HEK293 (cell line): ENCODE measurements at regions not wholly inside any gene's neighbourhood (a gene's known extent, or its start where the extent isn't known, plus 50 kb on each side); places are given as distances from the start of the nearest gene placed in this dataset.

Source experiments
- CTCF ChIA-PET: fragments of 350-600 bp; formaldehyde crosslinking; extraction: SDS; loops from one replicate; lab custom pipeline; 2021; ENCODE audit warnings: antibody characterized with exemption; lab: Yijun Ruan, JAX
- POLR2A ChIA-PET: fragments of 300-600 bp; formaldehyde crosslinking; extraction: SDS; loops from one replicate; lab custom pipeline; 2020; ENCODE audit warnings: antibody characterized with exemption, inconsistent platforms; lab: Yijun Ruan, JAX
- H3K27ac ChIP-seq: fragments of 200-500 bp; sonication (Bioruptor generic); 2 replicates; pipeline ENCODE4 v1.5.1; 2014; ENCODE audit warnings: low read depth, low read length, control low read depth, inconsistent platforms; ENCODE audit errors: extremely low read depth
- H3K36me3 ChIP-seq, 2 experiments: fragments of 200-500 bp in 1 of 2; sonication (Bioruptor generic) in 1 of 2; 1 replicate in 1 of 2; 2 replicates in 1 of 2; pipeline ENCODE4 v1.5.1; 2014 to 2017; ENCODE audit warnings: inconsistent platforms in 2 of 2, low read length in 2 of 2; ENCODE audit not compliant: control insufficient read depth in 2 of 2, insufficient read depth in 1 of 2
- H3K4me1 ChIP-seq: fragments of 200-500 bp; sonication (Bioruptor generic); 2 replicates; pipeline ENCODE4 v1.5.1; 2014; ENCODE audit warnings: mild to moderate bottlenecking, low read length, inconsistent platforms; ENCODE audit not compliant: control insufficient read depth, insufficient read depth
- H3K4me3 ChIP-seq: 2 replicates; pipeline ENCODE4 v1.5.1; 2011; ENCODE audit warnings: low read depth, mild to moderate bottlenecking, control low read depth, low read length, moderate library complexity
- H3K9me3 ChIP-seq: fragments of 200-500 bp; sonication (Bioruptor generic); 2 replicates; pipeline ENCODE4 v1.5.1; 2014; ENCODE audit warnings: low read depth, low read length, inconsistent platforms; ENCODE audit not compliant: control insufficient read depth, insufficient read depth
- HOXA7 ChIP-seq: sonication (generic); formaldehyde crosslinking; IDR thresholded peaks from 2 replicates; pipeline ENCODE4 v1.8.1; 2022; ENCODE audit warnings: missing genetic modification reagents, borderline replicate concordance
- HOXC10 ChIP-seq: sonication (generic); formaldehyde crosslinking; IDR thresholded peaks from 2 replicates; pipeline ENCODE4 v1.8.1; 2023; ENCODE audit warnings: mild to moderate bottlenecking, missing genetic modification reagents
- KLF8 ChIP-seq: fragments of 450-650 bp; formaldehyde crosslinking; IDR thresholded peaks from 2 replicates; pipeline ENCODE4 v1.5.1; 2016; ENCODE audit warnings: missing biosample characterization, missing genetic modification characterization
- ZNF19 ChIP-seq: fragments of 450-650 bp; formaldehyde crosslinking; IDR thresholded peaks from 2 replicates; pipeline ENCODE4; 2016; ENCODE audit warnings: missing biosample characterization, missing genetic modification characterization, low read depth
- ZNF2 ChIP-seq: fragments of 450-650 bp; formaldehyde crosslinking; IDR thresholded peaks from 2 replicates; pipeline ENCODE4 v1.5.1; 2016; ENCODE audit warnings: missing biosample characterization, missing genetic modification characterization
- ZNF302 ChIP-seq: fragments of 450-650 bp; formaldehyde crosslinking; IDR thresholded peaks from 2 replicates; pipeline ENCODE4 v1.5.1; 2016; ENCODE audit warnings: missing biosample characterization, missing genetic modification characterization, low read depth
- ZNF324 ChIP-seq: fragments of 450-650 bp; formaldehyde crosslinking; IDR thresholded peaks from 2 replicates; pipeline ENCODE4 v1.5.1; 2016; ENCODE audit warnings: missing biosample characterization, missing genetic modification characterization
- ZNF335 ChIP-seq: fragments of 450-650 bp; formaldehyde crosslinking; conservative IDR thresholded peaks from 2 replicates; pipeline ENCODE4 v1.5.1; 2016; ENCODE audit warnings: missing biosample characterization, missing genetic modification characterization
- ZNF354C ChIP-seq: fragments of 450-650 bp; formaldehyde crosslinking; IDR thresholded peaks from 2 replicates; pipeline ENCODE4 v1.5.1; 2016; ENCODE audit warnings: missing biosample characterization, missing genetic modification characterization, low read depth, borderline replicate concordance
- ZNF514 ChIP-seq: fragments of 450-650 bp; formaldehyde crosslinking; IDR thresholded peaks from 2 replicates; pipeline ENCODE4 v1.5.1; 2016; ENCODE audit warnings: missing biosample characterization, missing genetic modification characterization
- ZNF701 ChIP-seq: fragments of 450-650 bp; formaldehyde crosslinking; IDR thresholded peaks from 2 replicates; pipeline ENCODE4 v1.5.1; 2016; ENCODE audit warnings: missing biosample characterization, missing genetic modification characterization
- ZNF791 ChIP-seq: fragments of 450-650 bp; formaldehyde crosslinking; IDR thresholded peaks from 2 replicates; pipeline ENCODE4 v1.5.1; 2016; ENCODE audit warnings: missing biosample characterization, missing genetic modification characterization
- ZNF792 ChIP-seq: fragments of 450-650 bp; formaldehyde crosslinking; IDR thresholded peaks from 2 replicates; pipeline ENCODE4 v1.5.1; 2016; ENCODE audit warnings: missing biosample characterization, missing genetic modification characterization
- ZSCAN16 ChIP-seq: fragments of 450-650 bp; formaldehyde crosslinking; IDR thresholded peaks from 2 replicates; pipeline ENCODE4 v1.5.1; 2016; ENCODE audit warnings: missing biosample characterization, missing genetic modification characterization
- TF ChIP-seq, protein P1 (sequence below): fragments of 450-650 bp; formaldehyde crosslinking; IDR thresholded peaks from 2 replicates; pipeline ENCODE4 v1.5.1; 2017; ENCODE audit warnings: missing biosample characterization, missing genetic modification characterization
- TF ChIP-seq, protein P2 (sequence below): fragments of 450-650 bp; formaldehyde crosslinking; conservative IDR thresholded peaks from 2 replicates; pipeline ENCODE4 v1.5.1; 2016; ENCODE audit warnings: low read depth, missing biosample characterization, missing genetic modification characterization
- TF ChIP-seq, protein P3 (sequence below): fragments of 450-650 bp; formaldehyde crosslinking; IDR thresholded peaks from 2 replicates; pipeline ENCODE4 v1.5.1; 2016; ENCODE audit warnings: missing biosample characterization, missing genetic modification characterization
- TF ChIP-seq, protein P4 (sequence below): fragments of 450-650 bp; formaldehyde crosslinking; IDR thresholded peaks from 2 replicates; pipeline ENCODE4 v1.5.1; 2016; ENCODE audit warnings: missing biosample characterization, missing genetic modification characterization

DNA sequence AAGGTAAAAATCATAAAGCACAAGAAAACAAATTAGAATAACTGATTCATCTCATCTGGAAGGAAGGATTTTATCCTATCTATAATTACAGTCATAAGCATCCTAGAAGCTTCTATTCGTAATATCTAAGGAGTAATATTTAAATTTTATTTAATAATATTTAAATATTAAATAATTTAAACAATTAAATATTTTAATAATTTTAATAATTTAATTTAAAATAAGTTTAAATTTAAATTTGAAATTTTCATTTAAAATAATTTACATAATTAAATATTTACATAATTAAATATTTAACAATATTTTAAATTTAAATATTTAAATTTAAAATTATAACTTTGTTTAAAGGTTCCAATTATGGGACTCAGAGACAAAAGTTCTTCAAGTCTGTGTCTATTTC lies 127.5 kb upstream of the GK2 start:
- H3K4me3 ChIP-seq: no peak overlapping the region
- ChIA-PET POLR2A (no interaction called here), CTCF (no interaction called here)
- no peaks in the 10 kb centered on the region for H3K4me1 ChIP-seq
- TF ChIP-seq ZNF792 (no peak), HOXC10 (CRISPR knock-in tag) (no peak), ZNF514 (no peak), ZNF701 (tag by site-specific recombination) (no peak), ZNF2 (tag by site-specific recombination) (no peak), KLF8 (tag by site-specific recombination) (no peak), ZNF354C (tag by site-specific recombination) (no peak), ZNF335 (tag by site-specific recombination) (no peak), ZNF791 (tag by site-specific recombination) (no peak), ZNF19 (tag by site-specific recombination) (no peak), ZNF302 (tag by site-specific recombination) (no peak), ZSCAN16 (tag by site-specific recombination) (no peak), HOXA7 (CRISPR knock-in tag) (no peak), ZNF324 (no peak)
- TF ChIP-seq, protein P1, sequence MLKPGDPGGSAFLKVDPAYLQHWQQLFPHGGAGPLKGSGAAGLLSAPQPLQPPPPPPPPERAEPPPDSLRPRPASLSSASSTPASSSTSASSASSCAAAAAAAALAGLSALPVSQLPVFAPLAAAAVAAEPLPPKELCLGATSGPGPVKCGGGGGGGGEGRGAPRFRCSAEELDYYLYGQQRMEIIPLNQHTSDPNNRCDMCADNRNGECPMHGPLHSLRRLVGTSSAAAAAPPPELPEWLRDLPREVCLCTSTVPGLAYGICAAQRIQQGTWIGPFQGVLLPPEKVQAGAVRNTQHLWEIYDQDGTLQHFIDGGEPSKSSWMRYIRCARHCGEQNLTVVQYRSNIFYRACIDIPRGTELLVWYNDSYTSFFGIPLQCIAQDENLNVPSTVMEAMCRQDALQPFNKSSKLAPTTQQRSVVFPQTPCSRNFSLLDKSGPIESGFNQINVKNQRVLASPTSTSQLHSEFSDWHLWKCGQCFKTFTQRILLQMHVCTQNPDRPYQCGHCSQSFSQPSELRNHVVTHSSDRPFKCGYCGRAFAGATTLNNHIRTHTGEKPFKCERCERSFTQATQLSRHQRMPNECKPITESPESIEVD (tag by site-specific recombination): no peak
- TF ChIP-seq, protein P2, sequence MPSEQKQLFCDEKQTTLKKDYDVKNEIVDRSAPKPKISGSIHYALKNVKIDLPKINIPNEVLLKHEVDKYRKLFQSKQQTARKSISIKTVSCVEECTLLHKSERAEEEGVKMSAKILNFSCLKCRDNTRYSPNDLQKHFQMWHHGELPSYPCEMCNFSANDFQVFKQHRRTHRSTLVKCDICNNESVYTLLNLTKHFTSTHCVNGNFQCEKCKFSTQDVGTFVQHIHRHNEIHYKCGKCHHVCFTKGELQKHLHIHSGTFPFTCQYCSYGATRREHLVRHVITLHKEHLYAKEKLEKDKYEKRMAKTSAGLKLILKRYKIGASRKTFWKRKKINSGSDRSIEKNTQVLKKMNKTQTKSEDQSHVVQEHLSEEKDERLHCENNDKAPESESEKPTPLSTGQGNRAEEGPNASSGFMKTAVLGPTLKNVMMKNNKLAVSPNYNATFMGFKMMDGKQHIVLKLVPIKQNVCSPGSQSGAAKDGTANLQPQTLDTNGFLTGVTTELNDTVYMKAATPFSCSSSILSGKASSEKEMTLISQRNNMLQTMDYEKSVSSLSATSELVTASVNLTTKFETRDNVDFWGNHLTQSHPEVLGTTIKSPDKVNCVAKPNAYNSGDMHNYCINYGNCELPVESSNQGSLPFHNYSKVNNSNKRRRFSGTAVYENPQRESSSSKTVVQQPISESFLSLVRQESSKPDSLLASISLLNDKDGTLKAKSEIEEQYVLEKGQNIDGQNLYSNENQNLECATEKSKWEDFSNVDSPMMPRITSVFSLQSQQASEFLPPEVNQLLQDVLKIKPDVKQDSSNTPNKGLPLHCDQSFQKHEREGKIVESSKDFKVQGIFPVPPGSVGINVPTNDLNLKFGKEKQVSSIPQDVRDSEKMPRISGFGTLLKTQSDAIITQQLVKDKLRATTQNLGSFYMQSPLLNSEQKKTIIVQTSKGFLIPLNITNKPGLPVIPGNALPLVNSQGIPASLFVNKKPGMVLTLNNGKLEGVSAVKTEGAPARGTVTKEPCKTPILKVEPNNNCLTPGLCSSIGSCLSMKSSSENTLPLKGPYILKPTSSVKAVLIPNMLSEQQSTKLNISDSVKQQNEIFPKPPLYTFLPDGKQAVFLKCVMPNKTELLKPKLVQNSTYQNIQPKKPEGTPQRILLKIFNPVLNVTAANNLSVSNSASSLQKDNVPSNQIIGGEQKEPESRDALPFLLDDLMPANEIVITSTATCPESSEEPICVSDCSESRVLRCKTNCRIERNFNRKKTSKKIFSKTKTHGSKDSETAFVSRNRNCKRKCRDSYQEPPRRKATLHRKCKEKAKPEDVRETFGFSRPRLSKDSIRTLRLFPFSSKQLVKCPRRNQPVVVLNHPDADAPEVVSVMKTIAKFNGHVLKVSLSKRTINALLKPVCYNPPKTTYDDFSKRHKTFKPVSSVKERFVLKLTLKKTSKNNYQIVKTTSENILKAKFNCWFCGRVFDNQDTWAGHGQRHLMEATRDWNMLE (tag by site-specific recombination): no peak
- TF ChIP-seq, protein P3, sequence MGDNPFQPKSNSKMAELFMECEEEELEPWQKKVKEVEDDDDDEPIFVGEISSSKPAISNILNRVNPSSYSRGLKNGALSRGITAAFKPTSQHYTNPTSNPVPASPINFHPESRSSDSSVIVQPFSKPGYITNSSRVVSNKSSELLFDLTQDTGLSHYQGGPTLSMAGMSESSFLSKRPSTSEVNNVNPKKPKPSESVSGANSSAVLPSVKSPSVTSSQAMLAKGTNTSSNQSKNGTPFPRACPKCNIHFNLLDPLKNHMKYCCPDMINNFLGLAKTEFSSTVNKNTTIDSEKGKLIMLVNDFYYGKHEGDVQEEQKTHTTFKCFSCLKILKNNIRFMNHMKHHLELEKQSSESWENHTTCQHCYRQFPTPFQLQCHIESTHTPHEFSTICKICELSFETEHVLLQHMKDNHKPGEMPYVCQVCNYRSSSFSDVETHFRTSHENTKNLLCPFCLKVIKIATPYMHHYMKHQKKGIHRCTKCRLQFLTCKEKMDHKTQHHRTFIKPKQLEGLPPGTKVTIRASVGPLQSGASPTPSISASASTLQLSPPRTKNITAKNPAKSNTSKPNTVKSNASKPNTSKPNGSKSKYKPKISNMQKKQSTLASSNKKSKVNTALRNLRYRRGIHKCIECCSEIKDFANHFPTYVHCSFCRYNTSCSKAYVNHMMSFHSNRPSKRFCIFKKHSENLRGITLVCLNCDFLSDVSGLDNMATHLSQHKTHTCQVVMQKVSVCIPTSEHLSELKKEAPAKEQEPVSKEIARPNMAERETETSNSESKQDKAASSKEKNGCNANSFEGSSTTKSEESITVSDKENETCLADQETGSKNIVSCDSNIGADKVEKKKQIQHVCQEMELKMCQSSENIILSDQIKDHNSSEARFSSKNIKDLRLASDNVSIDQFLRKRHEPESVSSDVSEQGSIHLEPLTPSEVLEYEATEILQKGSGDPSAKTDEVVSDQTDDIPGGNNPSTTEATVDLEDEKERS (tag by site-specific recombination): no peak
- TF ChIP-seq, protein P4, sequence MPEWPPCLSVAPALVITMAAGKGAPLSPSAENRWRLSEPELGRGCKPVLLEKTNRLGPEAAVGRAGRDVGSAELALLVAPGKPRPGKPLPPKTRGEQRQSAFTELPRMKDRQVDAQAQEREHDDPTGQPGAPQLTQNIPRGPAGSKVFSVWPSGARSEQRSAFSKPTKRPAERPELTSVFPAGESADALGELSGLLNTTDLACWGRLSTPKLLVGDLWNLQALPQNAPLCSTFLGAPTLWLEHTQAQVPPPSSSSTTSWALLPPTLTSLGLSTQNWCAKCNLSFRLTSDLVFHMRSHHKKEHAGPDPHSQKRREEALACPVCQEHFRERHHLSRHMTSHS (tag by site-specific recombination): no peak
- H3K36me3 ChIP-seq: no peaks in the 10 kb centered on the region
- no peak overlapping the region for H3K27ac ChIP-seq
- no peaks in the 10 kb centered on the region for H3K9me3 ChIP-seq
